Stimulated activated naive B cell treated with anti-CD40 and anti-IgM and Interleukin-4, amounts not matched to agents 10 μg/mL and 1 μg/mL and 100 μg/mL, for 72 hours (primary cell): ENCODE measurements at regions not wholly inside any gene's neighbourhood (a gene's known extent, or its start where the extent isn't known, plus 50 kb on each side); places are given as distances from the start of the nearest gene placed in this dataset.

Experiments
- ATAC-seq, 2 donors: fragments of 150-1000 bp; cut with Tn5 transposase; replicated peaks; 2 replicates each; pipeline ENCODE4 v1.10.0; 2021; ENCODE audit warnings: moderate library complexity in 1 of 2
- DNase-seq: peaks from one replicate; pipeline ENCODE4 v3.0.0; 2021
- H3K27ac Mint-ChIP-seq: one replicate; pipeline ENCODE4 v1.8.0; 2022; ENCODE audit warnings: mild to moderate bottlenecking, mixed read lengths
- H3K27me3 Mint-ChIP-seq, 2 donors: one replicate each; pipeline ENCODE4 v1.8.0; 2022; ENCODE audit warnings: mixed read lengths in 2 of 2
- H3K36me3 Mint-ChIP-seq, 2 donors: one replicate each; pipeline ENCODE4 v1.8.0; 2022; ENCODE audit warnings: mixed read lengths in 2 of 2, mild to moderate bottlenecking in 1 of 2
- H3K4me1 Mint-ChIP-seq, 2 donors: one replicate each; pipeline ENCODE4 v1.8.0; 2022; ENCODE audit warnings: mixed read lengths in 2 of 2, mild to moderate bottlenecking in 1 of 2
- H3K4me3 Mint-ChIP-seq, 2 donors: one replicate each; pipeline ENCODE4 v1.8.0; 2022; ENCODE audit warnings: mild to moderate bottlenecking in 2 of 2, mixed read lengths in 2 of 2, moderate library complexity in 1 of 2
- H3K9me3 Mint-ChIP-seq, 2 donors: one replicate each; pipeline ENCODE4 v1.8.0; 2022; ENCODE audit warnings: mixed read lengths in 2 of 2, mild to moderate bottlenecking in 1 of 2

- H3K4me3 Mint-ChIP-seq, result no peak overlapping the region
- H3K27me3 Mint-ChIP-seq, result no peaks in the 10 kb centered on the region
- H3K27ac Mint-ChIP-seq, result no peak overlapping the region
- H3K36me3 Mint-ChIP-seq, result no peaks in the 10 kb centered on the region
- peaks cover 10 to 13% of the 10 kb centered on the region in 2 donors for H3K9me3 Mint-ChIP-seq
- no peak for ATAC-seq
- no peak for DNase-seq
- no peaks in the 10 kb centered on the region for H3K4me1 Mint-ChIP-seq
Observed at GRCh38 chr14:98871796-98872195, 400.2 kb downstream of the BCL11B start.

- H3K9me3 Mint-ChIP-seq, result peaks cover 23 to 26% of the 10 kb centered on the region in 2 donors
- no peaks in the 10 kb centered on the region for H3K27me3 Mint-ChIP-seq
- no peak for ATAC-seq
- H3K27ac Mint-ChIP-seq, result no peak overlapping the region
- H3K4me1 Mint-ChIP-seq, result no peaks in the 10 kb centered on the region
- DNase-seq, result no peak
- no peaks in the 10 kb centered on the region for H3K36me3 Mint-ChIP-seq
- H3K4me3 Mint-ChIP-seq, result no peak overlapping the region
Observed at GRCh38 chr14:98877065-98877464, 394.9 kb downstream of the BCL11B start.

- DNase-seq (no peak), ATAC-seq (no peak)
- no peak overlapping the region for H3K4me3 Mint-ChIP-seq
- H3K9me3 Mint-ChIP-seq, result peaks cover 18 to 21% of the 10 kb centered on the region in 2 donors
- no peak overlapping the region for H3K27ac Mint-ChIP-seq
- H3K4me1 Mint-ChIP-seq, result no peaks in the 10 kb centered on the region
- no peaks in the 10 kb centered on the region for H3K27me3 Mint-ChIP-seq
- H3K36me3 Mint-ChIP-seq, result no peaks in the 10 kb centered on the region
Observed at GRCh38 chr14:98878282-98878681, 393.7 kb downstream of the BCL11B start.

- Mint-ChIP-seq H3K9me3 (peaks cover 3 to 7% of the 10 kb centered on the region in 2 donors), H3K27me3 (peaks cover 0 to 6% of the 10 kb centered on the region in 2 donors), H3K27ac (no peak overlapping the region), H3K4me1 (no peaks in the 10 kb centered on the region), H3K4me3 (no peak overlapping the region), H3K36me3 (no peaks in the 10 kb centered on the region)
- DNase-seq (no peak), ATAC-seq (no peak)
Observed at GRCh38 chr14:98886982-98887381, 385.0 kb downstream of the BCL11B start.

GRCh38 chr14:98888281-98888680, 383.7 kb downstream of the BCL11B start:
- Mint-ChIP-seq H3K27me3 (peaks cover 0 to 6% of the 10 kb centered on the region in 2 donors), H3K27ac (no peak overlapping the region), H3K4me3 (no peak overlapping the region), H3K36me3 (no peaks in the 10 kb centered on the region), H3K9me3 (peaks cover 3 to 7% of the 10 kb centered on the region in 2 donors), H3K4me1 (no peaks in the 10 kb centered on the region)
- ATAC-seq, result no peak
- DNase-seq, result no peak

GRCh38 chr14:98888927-98889835, 382.8 kb downstream of the BCL11B start:
- H3K27ac Mint-ChIP-seq, result no peak overlapping the region
- peaks cover 0 to 6% of the 10 kb centered on the region in 2 donors for H3K27me3 Mint-ChIP-seq
- no peaks in the 10 kb centered on the region for H3K4me1 Mint-ChIP-seq
- H3K36me3 Mint-ChIP-seq, result no peaks in the 10 kb centered on the region
- no peak for ATAC-seq
- H3K9me3 Mint-ChIP-seq, result peaks cover 3 to 7% of the 10 kb centered on the region in 2 donors
- H3K4me3 Mint-ChIP-seq, result no peak overlapping the region
- DNase-seq, result no peak

GRCh38 chr14:98889836-98890185, 382.2 kb downstream of the BCL11B start:
- peaks cover 3 to 7% of the 10 kb centered on the region in 2 donors for H3K9me3 Mint-ChIP-seq
- H3K27me3 Mint-ChIP-seq, result peaks cover 0 to 6% of the 10 kb centered on the region in 2 donors
- DNase-seq, result no peak
- no peak overlapping the region for H3K4me3 Mint-ChIP-seq
- no peaks in the 10 kb centered on the region for H3K36me3 Mint-ChIP-seq
- H3K4me1 Mint-ChIP-seq, result no peaks in the 10 kb centered on the region
- no peak overlapping the region for H3K27ac Mint-ChIP-seq
- no peak for ATAC-seq

- no peak overlapping the region for H3K4me3 Mint-ChIP-seq
- ATAC-seq, result no peak
- peaks cover 3 to 8% of the 10 kb centered on the region in 2 donors for H3K9me3 Mint-ChIP-seq
- H3K4me1 Mint-ChIP-seq, result no peaks in the 10 kb centered on the region
- peaks cover 0 to 6% of the 10 kb centered on the region in 2 donors for H3K27me3 Mint-ChIP-seq
- DNase-seq, result no peak
- no peaks in the 10 kb centered on the region for H3K36me3 Mint-ChIP-seq
- no peak overlapping the region for H3K27ac Mint-ChIP-seq
Observed at GRCh38 chr14:98890556-98891340, 381.2 kb downstream of the BCL11B start.

- no peak overlapping the region for H3K27ac Mint-ChIP-seq
- DNase-seq, result no peak
- H3K36me3 Mint-ChIP-seq, result no peaks in the 10 kb centered on the region
- peaks cover 10 to 15% of the 10 kb centered on the region in 2 donors for H3K9me3 Mint-ChIP-seq
- no peak overlapping the region for H3K4me3 Mint-ChIP-seq
- no peaks in the 10 kb centered on the region for H3K4me1 Mint-ChIP-seq
- ATAC-seq, result no peak
- no peaks in the 10 kb centered on the region for H3K27me3 Mint-ChIP-seq
Observed at GRCh38 chr14:98893675-98894074, 378.3 kb downstream of the BCL11B start.

- no peaks in the 10 kb centered on the region for H3K4me1 Mint-ChIP-seq
- DNase-seq (no peak), ATAC-seq (no peak)
- peaks cover 10 to 14% of the 10 kb centered on the region in 2 donors for H3K9me3 Mint-ChIP-seq
- no peaks in the 10 kb centered on the region for H3K36me3 Mint-ChIP-seq
- H3K27me3 Mint-ChIP-seq, result no peaks in the 10 kb centered on the region
- no peak overlapping the region for H3K27ac Mint-ChIP-seq
- no peak overlapping the region for H3K4me3 Mint-ChIP-seq
Observed at GRCh38 chr14:98894600-98894999, 377.4 kb downstream of the BCL11B start.

GRCh38 chr14:98896449-98896848, 375.5 kb downstream of the BCL11B start:
- no peak for ATAC-seq
- Mint-ChIP-seq H3K4me1 (no peaks in the 10 kb centered on the region), H3K27me3 (no peaks in the 10 kb centered on the region), H3K36me3 (no peaks in the 10 kb centered on the region), H3K27ac (no peak overlapping the region), H3K9me3 (peaks cover 10 to 11% of the 10 kb centered on the region in 2 donors), H3K4me3 (no peak overlapping the region)
- no peak for DNase-seq

- no peak for DNase-seq
- Mint-ChIP-seq H3K4me3 (no peak overlapping the region), H3K4me1 (no peaks in the 10 kb centered on the region), H3K36me3 (no peaks in the 10 kb centered on the region), H3K27ac (no peak overlapping the region), H3K9me3 (peaks cover 8 to 11% of the 10 kb centered on the region in 2 donors), H3K27me3 (no peaks in the 10 kb centered on the region)
- no peak for ATAC-seq
Observed at GRCh38 chr14:98897605-98898309, 374.2 kb downstream of the BCL11B start.

- no peaks in the 10 kb centered on the region for H3K27me3 Mint-ChIP-seq
- H3K27ac Mint-ChIP-seq, result no peak overlapping the region
- no peaks in the 10 kb centered on the region for H3K36me3 Mint-ChIP-seq
- H3K9me3 Mint-ChIP-seq, result peaks cover 8 to 16% of the 10 kb centered on the region in 2 donors
- ATAC-seq (no peak), DNase-seq (no peak)
- no peaks in the 10 kb centered on the region for H3K4me1 Mint-ChIP-seq
- H3K4me3 Mint-ChIP-seq, result no peak overlapping the region
Observed at GRCh38 chr14:98899441-98899840, 372.6 kb downstream of the BCL11B start.

GRCh38 chr14:98900236-98900635, 371.8 kb downstream of the BCL11B start:
- Mint-ChIP-seq H3K27ac (no peak overlapping the region), H3K27me3 (no peaks in the 10 kb centered on the region), H3K36me3 (no peaks in the 10 kb centered on the region), H3K9me3 (peaks cover 8 to 16% of the 10 kb centered on the region in 2 donors), H3K4me1 (no peaks in the 10 kb centered on the region), H3K4me3 (no peak overlapping the region)
- no peak for DNase-seq
- no peak for ATAC-seq
